HL-60/S4 treated with phorbol 12-myristate 13-acetate at 8.2 ng/mL for 4 days and 3 days (cell line): ENCODE measurements at regions not wholly inside any gene's neighbourhood (a gene's known extent, or its start where the extent isn't known, plus 50 kb on each side); places are given as distances from the start of the nearest gene placed in this dataset.
"Not testable (repeated sequence)": the region's sequence is repeated elsewhere in the genome, so short reads cannot be mapped to it uniquely, and the experiment has no call there.

ENCODE experiments used
- in situ Hi-C: fragments of 300-500 bp; cut with MboI; formaldehyde crosslinking; loops from 2 replicates; pipeline ENCODE4 v1.15.0; 2022; ENCODE audit warnings: low sequenced_read_pairs

DNA sequence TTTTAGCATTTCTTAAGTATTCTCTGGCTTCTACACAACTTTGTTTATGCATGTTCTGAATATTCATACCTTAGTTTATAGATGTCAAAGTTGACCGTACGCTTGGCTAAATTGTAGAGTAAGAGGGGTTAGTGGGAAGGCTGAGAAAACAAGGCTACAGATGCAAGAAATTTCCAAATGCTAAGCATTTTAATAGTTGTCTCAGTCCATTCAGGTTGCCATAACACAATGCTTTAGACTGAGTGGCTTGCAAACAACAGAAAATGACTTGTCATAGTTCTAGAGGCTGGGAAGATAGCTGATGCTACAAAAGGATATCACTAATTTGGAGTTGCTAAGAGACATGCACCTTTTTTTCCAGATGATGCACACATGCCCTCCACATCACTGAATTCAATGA lies 53.0 kb upstream of the C1QTNF3 start:
- in situ Hi-C loops = not testable (repeated sequence)

DNA sequence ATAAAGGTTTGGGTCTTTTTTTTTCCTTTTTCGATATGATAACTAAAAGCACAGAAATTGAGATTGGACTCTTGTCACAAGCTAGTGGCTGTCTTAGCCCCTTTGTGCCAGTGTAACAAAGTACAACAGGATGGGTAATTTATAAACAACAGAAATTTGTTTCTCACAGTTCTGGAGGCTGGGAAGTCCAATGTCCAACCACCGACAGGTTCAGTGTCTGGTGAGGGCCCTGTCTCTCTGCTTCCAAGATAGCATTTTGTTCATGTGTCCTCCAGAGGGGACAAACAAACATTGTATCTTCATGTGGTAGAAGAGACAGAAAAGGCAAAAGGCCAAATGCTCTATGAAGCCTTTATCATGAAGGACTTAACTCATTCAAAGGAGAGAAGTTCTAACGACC lies 56.9 kb upstream of the C1QTNF3 start:
- in situ Hi-C loops = not testable (repeated sequence)

DNA sequence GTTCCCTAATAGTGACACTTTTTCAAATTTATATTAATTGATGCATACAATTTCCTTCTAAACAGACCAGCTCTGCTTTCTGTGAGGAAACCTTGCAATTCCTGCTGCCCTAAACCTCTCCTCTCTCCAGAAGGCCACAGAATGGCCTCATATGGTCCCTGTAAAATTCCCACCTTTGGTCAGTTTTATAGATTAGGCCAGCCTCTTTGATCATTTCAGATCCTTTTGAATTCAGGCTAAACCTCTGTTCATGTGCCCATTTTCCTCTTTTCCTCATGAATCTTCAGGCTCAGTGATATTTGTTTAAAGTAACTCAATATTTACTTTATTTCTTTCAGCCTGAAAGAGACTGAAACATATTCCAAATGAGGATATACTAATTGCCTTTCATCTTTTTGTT lies 58.6 kb upstream of the C1QTNF3 start:
- in situ Hi-C loops = not testable (repeated sequence)

DNA sequence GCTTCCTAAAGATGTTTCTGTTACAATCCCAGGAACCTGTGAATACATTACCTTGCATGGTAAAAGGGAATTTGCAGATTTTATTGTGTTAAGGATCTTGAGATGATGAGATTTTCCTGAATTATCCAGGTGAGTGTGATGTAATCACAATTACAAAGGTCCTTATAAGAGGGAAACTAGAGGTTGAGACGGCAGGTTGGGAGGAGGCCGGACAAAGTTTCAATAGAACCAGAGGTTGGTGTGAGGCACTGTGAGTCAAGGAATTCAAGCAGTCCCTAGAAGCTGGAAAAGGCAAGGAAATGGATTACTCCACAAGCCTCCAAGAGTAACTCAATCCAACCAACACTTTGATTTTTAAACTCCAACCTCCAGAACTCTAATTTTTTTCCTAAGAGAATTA lies 65.9 kb upstream of the C1QTNF3 start:
- in situ Hi-C loops = not testable (repeated sequence)

DNA sequence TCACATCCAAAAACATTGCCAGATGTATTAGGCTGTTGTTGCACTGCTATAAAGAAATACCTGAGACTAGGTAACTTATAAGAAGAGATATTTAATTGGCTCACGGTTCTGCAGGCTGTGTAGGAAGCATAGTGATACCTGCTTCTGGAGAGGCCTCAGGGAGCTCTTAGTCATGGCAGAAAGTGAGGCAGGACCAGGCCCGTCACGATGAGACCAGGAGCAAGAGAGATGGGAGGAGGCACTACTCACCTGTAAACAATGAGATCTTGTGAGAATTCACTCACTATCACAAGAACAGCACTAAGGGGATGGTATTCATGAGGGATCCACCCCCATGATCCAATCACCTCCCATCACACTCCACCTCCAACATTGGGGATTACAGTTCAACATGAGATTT lies 81.3 kb upstream of the C1QTNF3 start:
- in situ Hi-C loops = not testable (repeated sequence)

DNA sequence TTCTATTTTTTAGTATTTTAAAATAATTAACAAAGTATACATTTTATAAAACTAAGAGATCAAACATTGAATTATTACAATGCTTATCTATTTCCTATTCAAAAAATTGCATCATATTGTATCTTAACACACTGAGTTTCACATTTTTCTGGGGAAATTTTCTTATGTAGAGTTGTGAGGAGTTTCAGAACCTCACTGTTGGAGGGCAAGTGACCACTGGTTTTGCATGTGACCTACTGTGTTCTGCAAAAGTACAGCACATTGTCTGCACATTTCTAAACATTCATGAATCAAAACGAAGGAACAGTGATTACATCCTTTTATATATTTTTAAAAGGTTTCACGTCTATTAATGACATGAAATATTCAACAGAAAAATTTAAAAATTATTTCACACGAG lies 82.3 kb upstream of the C1QTNF3 start:
- in situ Hi-C loops = not testable (repeated sequence)

DNA sequence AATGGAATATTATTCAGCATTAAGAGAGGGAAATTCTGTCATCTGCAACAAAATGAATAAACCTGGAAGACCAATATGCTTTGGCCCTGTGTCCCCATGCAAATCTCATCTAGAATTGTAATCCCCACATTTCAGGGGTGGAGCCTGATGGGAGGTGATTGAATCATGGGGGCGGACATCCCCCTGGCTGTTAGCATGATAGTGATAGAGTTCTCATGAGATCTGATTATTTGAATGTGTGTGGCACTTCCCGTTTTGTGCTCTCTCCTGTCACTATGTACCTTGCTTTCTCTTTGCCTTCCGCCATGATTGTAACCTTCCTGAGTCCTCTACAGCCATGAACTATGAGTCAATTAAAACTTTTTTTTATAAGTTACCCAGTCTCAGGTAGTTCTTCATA lies 83.7 kb upstream of the C1QTNF3 start:
- in situ Hi-C loops = not testable (repeated sequence)

DNA sequence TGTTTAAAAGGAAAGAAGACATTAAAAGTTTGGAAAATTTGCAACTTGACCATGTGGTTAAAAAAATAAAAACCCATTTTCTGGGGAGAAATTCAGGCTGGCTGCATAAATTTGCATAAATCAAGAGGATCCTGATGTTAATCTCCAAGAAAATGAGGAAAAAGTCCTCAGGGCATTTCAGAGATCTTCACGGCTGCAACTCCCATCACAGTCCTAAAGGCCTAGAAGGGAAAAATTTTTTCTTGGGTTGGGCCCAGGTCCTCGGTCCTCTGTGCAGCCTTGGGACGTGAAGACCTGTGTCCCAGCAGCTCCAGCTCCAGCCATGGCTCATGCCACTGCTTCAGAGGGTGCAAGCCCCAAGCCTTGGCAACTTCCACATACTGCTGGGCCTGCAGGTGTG lies 84.8 kb upstream of the C1QTNF3 start:
- in situ Hi-C loops = not testable (repeated sequence)

DNA sequence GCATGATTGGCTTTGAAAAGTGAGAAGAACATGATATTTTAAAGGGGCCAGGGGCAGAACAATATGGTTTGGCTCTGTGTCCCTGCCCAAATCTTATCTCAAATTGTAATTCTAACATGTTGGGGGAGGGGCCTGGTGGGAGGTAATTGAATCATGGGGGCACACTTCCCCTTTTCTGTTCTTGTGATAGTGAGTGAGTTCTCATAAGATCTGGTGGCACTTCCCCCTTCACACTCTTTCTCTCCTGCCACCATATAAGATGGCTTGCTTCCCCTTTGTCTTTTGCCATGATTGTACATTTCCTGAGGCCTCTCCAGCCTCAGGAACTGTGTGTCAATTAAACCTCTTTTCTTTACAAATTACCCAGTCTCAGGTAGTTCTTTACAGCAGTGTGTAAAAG lies 85.9 kb upstream of the C1QTNF3 start:
- in situ Hi-C loops = not testable (repeated sequence)

DNA sequence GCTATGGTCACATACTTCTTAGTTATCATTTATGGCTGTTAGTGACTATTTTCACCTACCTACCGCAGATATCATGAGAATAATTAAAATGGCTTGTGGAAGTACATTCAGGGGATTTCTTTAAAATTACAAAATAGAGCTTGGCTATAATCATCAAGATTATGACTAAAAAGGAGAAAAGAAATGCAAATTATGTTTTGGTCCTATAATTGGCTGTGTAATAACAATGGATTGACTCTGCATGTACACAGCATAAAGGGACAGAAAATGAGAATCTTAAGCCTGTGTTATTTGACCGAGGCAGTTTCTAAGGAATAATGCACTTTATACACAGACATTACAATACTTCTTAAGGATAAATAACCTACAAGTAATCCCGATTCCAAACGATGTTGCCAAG lies 112.0 kb upstream of the C1QTNF3 start:
- in situ Hi-C loops = not testable (repeated sequence)

DNA sequence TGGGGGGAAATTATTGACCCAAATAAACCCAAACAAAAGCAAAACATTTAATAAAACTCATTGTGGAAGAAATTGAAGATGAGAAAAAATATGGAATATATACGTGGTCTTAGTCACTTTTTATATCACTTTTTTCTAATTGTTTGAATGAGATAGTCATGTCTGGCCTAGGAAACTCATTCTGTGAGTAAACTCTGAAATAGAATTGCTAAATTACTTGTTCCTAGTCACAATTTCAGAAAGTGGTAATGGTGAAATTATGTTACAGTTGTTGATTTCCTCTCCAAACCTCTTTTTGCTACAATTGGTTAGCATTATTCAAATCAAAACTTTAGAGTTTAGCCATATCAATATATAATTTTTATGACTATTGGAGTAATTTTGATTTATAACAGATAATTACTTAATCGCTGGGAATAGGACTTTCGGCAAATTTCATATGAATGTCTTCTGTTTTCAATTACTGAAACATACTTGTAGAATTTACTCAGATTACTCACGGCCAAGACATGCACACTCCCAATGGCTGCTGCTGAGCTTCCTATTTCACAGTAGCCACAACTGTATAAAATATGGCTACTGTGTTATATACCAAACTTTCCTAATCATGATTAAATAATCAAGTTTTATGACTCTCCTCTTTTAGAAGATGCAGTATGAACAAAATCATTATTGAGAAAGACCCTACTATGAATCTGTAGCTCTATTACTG lies 113.8 kb upstream of the C1QTNF3 start:
- in situ Hi-C loops = not testable (repeated sequence)

DNA sequence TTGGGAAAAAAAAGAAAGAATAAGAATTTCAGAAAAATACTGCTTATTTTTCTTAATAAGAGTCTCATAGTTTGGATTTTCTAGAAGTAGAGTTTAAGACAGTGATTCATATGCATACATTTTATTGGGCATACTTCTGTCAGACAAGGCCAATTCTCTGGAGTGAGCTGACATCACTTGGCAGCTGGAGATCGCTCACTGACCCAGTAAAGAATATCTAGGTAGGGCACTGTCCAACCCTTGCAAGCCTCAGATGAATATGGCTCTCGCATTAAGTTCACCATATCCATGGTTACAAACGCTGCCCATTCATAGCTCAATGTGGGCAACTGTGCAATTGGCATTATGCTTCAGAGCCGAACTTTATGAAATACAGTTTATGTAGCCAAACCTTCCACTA lies 117.9 kb upstream of the C1QTNF3 start:
- in situ Hi-C loops = not testable (repeated sequence)

DNA sequence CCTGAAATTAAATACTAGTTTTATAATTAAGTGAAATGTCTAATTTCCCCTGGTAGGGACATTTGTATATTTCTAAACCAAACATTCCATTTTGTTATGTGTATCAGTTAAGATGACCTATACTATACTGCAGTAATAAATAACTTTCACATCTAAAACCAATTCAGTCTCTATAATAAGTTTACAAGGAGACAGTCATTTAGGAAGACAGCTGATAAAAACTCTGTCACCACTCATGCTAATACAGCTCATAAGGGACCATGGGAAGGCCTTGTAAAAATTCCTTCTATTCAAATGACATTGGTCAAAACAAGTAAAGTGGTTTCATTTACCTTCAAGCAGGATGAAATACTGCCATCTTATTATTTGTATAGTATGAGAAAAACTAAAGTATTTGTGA lies 128.4 kb upstream of the C1QTNF3 start:
- in situ Hi-C loops = not testable (repeated sequence)

DNA sequence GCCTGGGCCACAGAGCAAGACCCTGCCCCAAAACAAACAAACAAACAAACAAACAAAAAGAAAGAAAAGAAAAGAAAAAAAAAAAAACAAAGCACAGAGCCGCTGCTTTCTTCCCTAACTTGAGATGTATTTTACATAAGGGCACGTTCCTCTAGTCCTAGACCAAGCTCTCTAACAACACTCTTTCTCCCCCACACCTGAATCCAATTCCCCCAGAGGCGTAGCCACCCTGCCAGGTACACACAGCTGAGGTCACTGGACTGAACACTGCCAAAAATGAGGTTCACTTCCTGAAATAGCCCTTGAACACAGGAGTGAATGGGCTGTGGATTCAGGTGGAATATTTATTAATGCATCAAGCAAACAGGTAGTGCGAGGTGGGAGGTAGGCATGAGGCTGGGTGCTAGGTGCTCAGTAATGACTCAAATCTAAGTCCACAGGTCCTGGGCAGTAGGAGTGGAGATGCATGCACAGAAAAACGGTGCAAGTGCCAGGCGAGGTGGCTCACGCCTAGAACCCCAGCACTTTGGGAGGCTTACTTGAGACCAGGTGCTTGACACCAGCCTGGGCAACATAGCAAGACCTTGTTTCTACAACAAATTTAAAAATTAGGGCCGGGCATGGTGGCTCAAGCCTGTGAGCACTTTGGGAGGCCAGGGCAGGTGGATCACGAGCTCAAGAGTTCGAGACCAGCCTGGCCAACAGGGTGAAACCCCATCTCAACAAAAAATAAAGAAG lies 136.6 kb upstream of the C1QTNF3 start:
- in situ Hi-C loops = not testable (repeated sequence)

DNA sequence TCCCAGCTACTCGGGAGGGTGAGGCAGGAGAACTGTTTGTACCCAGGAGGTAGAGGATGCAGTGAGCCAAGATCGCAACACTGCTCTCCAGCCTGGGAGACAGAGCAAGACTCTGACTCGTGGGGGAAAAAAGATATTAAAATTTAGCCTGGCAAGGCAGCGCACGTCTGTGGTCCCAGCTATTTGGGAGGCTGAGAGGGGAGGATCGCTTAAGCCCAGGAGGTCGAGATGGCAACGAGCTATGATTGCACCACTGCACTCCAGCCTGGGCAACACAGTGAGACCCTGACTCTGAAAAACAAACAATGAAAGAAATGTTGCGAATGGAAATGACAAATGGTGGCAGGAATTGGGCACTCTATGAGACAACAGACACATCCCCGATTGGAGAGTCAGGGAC lies 137.2 kb upstream of the C1QTNF3 start:
- in situ Hi-C loops = not testable (repeated sequence)

DNA sequence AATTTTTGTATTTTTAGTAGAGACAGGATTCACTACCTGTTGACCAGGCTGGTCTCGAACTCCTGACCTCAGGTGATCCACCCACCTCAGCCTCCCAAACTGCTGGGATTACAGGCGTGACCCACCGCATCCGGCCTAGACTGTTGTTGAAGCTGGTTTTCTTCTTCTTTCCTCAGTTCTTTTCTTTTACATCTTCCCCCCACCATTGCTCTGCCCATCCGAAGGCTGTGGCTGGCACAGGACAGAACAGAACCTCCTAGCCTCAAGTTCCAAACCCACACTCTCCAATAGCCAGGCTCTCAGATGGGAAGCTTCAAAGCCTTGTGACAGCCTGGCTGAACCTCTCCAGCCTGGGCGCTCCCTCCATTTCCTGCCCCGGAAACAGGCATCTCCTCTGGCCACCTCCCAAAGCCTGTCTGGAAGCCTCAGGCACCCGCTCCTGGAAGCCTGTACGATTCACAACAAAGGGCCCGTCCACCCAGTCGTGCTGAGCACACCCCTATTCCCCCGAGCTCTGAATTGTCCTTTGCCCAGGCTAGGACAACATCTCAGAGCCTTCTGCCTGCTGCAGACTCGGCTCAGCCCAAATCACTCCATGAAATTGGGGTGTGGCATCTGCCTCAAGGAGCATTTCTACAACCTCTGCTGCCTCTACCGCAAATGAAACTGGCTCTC lies 138.1 kb upstream of the C1QTNF3 start:
- in situ Hi-C loops = not testable (repeated sequence)

DNA sequence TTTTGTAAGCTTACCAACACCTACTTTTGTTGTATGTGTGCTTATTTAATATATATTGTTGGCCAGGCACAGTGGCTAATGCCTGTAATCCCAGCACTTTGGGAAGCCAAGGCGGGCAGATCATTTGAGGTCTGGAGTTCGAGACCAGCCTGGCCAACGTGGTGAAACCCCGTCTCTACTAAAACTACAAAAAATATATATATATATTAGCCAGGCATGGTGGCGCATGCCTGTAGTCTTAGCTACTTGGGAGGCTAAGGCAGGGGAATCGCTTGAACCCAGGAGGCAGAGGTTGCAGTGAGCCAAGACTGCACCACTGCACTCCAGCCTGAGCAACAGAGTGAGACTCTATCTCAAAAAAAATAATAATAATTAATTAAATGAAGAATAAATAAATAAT lies 142.0 kb upstream of the C1QTNF3 start:
- in situ Hi-C loops = not testable (repeated sequence)

DNA sequence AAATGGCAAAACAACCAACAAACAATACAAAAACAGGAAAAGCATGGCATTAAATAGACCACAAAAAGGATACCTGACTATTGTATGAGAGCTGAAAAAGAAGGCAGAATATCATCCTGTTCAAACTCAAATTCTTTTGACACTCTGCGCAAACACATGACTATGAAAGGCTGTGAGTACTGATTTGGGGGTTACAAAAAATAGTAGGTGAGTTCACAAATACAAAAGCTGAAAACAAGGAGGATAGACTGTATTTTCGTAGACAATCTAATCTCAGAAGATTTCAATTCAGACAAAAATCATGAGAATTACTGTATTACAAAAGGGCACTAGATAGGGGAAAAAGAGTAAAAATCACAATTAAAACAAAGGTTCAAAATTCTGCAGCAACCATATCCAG lies 142.6 kb upstream of the C1QTNF3 start:
- in situ Hi-C loops = not testable (repeated sequence)

DNA sequence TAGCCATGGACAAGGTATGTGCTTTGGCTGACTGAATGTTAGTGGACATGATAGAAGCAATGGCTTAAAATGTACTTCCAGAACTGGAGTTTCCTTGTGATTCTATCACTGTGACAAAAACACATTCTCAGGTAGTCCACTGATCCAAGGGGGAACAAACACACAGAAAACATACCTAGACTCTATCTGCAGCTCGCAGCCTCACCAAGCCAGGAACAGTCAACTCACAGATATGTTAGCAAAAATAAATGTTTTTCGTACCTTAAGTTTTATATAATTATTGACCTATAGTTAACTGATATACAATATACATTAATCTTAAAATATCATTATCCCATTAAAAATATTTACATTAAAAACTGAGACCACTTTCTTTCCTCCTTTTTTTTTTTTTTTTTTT lies 143.1 kb upstream of the C1QTNF3 start:
- in situ Hi-C loops = not testable (repeated sequence)

DNA sequence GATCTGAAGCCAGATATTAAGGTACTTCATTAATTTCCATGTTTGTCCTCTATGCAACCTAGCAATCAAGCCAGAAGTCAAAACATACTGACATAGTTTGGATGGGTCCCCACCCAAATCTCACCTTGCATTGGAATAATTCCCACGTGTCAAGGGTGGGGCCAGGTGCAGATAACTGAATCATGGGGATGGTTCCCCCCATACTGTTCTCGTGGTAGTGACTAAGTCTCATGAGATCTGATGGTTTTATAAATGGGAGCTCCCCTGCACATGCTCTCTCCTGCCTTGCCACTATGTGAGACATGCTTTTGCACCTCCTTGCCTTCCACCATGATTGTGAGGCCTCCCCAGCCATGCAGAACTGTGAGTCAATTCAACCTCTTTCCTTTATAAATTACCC lies 143.9 kb upstream of the C1QTNF3 start:
- in situ Hi-C loops = not testable (repeated sequence)

DNA sequence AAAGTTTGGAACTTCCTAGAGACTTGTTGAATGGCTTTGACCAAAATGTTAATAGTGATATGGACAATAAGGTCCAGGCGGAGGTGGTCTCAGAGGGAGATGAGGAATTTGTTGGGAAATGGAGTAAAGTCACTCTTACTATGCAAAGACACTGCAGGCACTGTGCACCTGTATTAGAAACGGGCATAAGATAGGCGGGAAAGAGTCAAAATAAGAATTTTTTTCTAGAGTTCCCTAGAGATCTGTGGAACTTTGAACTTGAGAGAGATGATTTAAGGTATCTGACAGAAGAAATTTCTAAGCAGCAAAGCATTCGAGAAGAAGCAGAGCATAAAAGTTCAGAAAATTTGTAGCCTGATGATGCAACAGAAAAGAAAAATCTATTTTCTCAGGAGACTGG lies 144.4 kb upstream of the C1QTNF3 start:
- in situ Hi-C loops = not testable (repeated sequence)
